Activated naive CD8-positive, alpha-beta T cell treated with anti-CD3 and anti-CD28 coated beads, Interleukin-2, amount 50 U/mL, for 24 hours (primary cell): ENCODE measurements at regions not wholly inside any gene's neighbourhood (a gene's known extent, or its start where the extent isn't known, plus 50 kb on each side); places are given as distances from the start of the nearest gene placed in this dataset.

Source experiments
- ATAC-seq: fragments of 150-1000 bp; cut with Tn5 transposase; one replicate; pipeline ENCODE4 v1.10.0; 2021
- DNase-seq: peaks from one replicate; pipeline ENCODE4 v3.0.0; 2021
- H3K27ac Mint-ChIP-seq: one replicate; pipeline ENCODE4 v1.8.0; 2021; ENCODE audit warnings: mild to moderate bottlenecking, mixed read lengths
- H3K27me3 Mint-ChIP-seq: one replicate; pipeline ENCODE4 v1.8.0; 2021; ENCODE audit warnings: mixed read lengths
- H3K36me3 Mint-ChIP-seq: one replicate; pipeline ENCODE4 v1.8.0; 2021; ENCODE audit warnings: low read depth, mixed read lengths
- H3K4me1 Mint-ChIP-seq: one replicate; pipeline ENCODE4 v1.8.0; 2021; ENCODE audit warnings: mixed read lengths
- H3K4me3 Mint-ChIP-seq: one replicate; pipeline ENCODE4 v1.8.0; 2021; ENCODE audit warnings: mild to moderate bottlenecking, moderate library complexity, mixed read lengths
- H3K9me3 Mint-ChIP-seq: one replicate; pipeline ENCODE4 v1.8.0; 2021; ENCODE audit warnings: mixed read lengths

GRCh38 chr5:3230254-3230653, 365.4 kb upstream of the IRX1 start:
- DNase-seq (no peak), ATAC-seq (no peak)
- Mint-ChIP-seq H3K4me1 (no peaks in the 10 kb centered on the region), H3K27me3 (no peaks in the 10 kb centered on the region), H3K9me3 (peaks cover 10% of the 10 kb centered on the region), H3K36me3 (no peaks in the 10 kb centered on the region), H3K4me3 (no peak overlapping the region), H3K27ac (no peak overlapping the region)

DNA sequence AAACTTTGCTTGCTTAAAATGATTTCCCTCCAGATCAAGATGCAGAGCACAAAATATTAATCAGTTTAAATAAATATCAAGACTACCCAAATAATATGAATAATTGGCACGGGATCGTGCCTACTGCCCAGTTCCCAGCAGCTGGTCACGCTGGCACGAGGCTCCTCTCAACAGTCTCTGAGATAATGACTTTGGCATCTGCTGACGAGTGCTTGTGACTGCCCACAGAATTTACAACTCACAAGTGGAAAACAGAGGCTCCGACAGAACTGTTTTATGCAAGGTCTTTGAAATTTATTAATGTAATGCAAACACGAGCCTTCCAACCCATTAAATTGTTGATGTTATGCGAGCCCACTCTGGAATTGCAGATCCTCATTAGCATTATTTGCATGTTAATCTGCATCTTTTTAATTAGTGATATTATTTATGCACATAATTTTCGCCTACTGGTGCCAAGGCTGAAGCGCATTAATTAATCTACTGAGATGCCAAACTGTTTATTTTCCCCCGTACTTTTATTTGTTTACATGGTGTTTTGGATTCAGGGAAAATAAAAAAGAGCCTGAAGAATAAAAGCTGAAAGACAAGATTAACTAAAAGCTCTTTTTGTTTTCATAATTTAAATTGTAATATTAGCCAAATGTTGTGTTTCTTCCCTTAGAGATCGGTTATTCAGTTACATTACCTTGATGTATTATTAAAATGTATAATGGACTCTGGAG, 369.3 kb upstream of the IRX1 start:
- ATAC-seq (no peak), DNase-seq (no peak)
- no peak overlapping the region for H3K4me3 Mint-ChIP-seq
- H3K4me1 Mint-ChIP-seq: no peaks in the 10 kb centered on the region
- H3K9me3 Mint-ChIP-seq: peaks cover 10% of the 10 kb centered on the region
- no peak overlapping the region for H3K27ac Mint-ChIP-seq
- H3K36me3 Mint-ChIP-seq: no peaks in the 10 kb centered on the region
- H3K27me3 Mint-ChIP-seq: no peaks in the 10 kb centered on the region

GRCh38 chr5:3225201-3225960, 370.3 kb upstream of the IRX1 start:
- H3K4me1 Mint-ChIP-seq: no peaks in the 10 kb centered on the region
- DNase-seq: no peak
- H3K27ac Mint-ChIP-seq: no peak overlapping the region
- H3K4me3 Mint-ChIP-seq: no peak overlapping the region
- peaks cover 10% of the 10 kb centered on the region for H3K9me3 Mint-ChIP-seq
- no peaks in the 10 kb centered on the region for H3K36me3 Mint-ChIP-seq
- ATAC-seq: no peak
- H3K27me3 Mint-ChIP-seq: no peaks in the 10 kb centered on the region

GRCh38 chr5:3222924-3223323, 372.7 kb upstream of the IRX1 start:
- Mint-ChIP-seq H3K27ac (no peak overlapping the region), H3K27me3 (no peaks in the 10 kb centered on the region), H3K36me3 (no peaks in the 10 kb centered on the region), H3K9me3 (peaks cover 10% of the 10 kb centered on the region), H3K4me3 (no peak overlapping the region), H3K4me1 (no peaks in the 10 kb centered on the region)
- DNase-seq (no peak), ATAC-seq (no peak)

GRCh38 chr5:3221432-3221831, 374.2 kb upstream of the IRX1 start:
- H3K27ac Mint-ChIP-seq: no peak overlapping the region
- no peak for ATAC-seq

GRCh38 chr5:3220638-3221288, 374.9 kb upstream of the IRX1 start:
- Mint-ChIP-seq H3K36me3 (no peaks in the 10 kb centered on the region), H3K27me3 (no peaks in the 10 kb centered on the region), H3K4me3 (no peak overlapping the region), H3K27ac (no peak overlapping the region), H3K9me3 (no peaks in the 10 kb centered on the region), H3K4me1 (no peaks in the 10 kb centered on the region)
- DNase-seq (no peak), ATAC-seq (no peak)

More at GRCh38 chr5:3221432-3221831, 374.2 kb upstream of the IRX1 start:
- H3K4me1 Mint-ChIP-seq: no peaks in the 10 kb centered on the region
- no peak overlapping the region for H3K4me3 Mint-ChIP-seq
- no peaks in the 10 kb centered on the region for H3K27me3 Mint-ChIP-seq
- H3K9me3 Mint-ChIP-seq: peaks cover 5% of the 10 kb centered on the region
- DNase-seq: no peak
- H3K36me3 Mint-ChIP-seq: no peaks in the 10 kb centered on the region

DNA sequence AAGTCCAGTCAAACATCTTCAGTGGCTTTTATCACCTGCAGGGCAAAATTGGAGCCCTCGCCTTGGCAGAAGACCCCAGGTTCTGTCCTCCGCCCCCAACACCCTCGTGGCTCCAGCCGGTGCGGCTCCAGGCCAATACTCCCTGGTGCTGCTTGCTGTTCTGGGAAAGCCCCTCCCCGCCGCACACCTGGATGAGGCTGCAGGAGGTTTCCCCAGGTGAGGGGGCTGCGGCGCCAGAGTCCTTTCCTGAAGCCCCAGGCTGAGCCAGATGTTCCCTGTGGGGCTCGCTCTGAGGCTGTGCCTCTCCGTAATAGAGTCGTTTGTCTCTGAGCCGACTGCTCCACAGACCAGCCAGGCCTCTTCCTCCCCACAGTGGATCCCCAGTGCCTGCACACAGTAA, 375.4 kb upstream of the IRX1 start:
- Mint-ChIP-seq H3K36me3 (no peaks in the 10 kb centered on the region), H3K27ac (no peak overlapping the region), H3K4me1 (no peaks in the 10 kb centered on the region), H3K4me3 (no peak overlapping the region), H3K27me3 (no peaks in the 10 kb centered on the region), H3K9me3 (no peaks in the 10 kb centered on the region)
- DNase-seq (no peak), ATAC-seq (no peak)

- Mint-ChIP-seq H3K4me3 (no peak overlapping the region), H3K4me1 (no peaks in the 10 kb centered on the region), H3K9me3 (no peaks in the 10 kb centered on the region), H3K27me3 (no peaks in the 10 kb centered on the region), H3K36me3 (no peaks in the 10 kb centered on the region), H3K27ac (no peak overlapping the region)
- DNase-seq (no peak), ATAC-seq (no peak)
Observed at GRCh38 chr5:3218916-3219650, 376.5 kb upstream of the IRX1 start.

- H3K4me1 Mint-ChIP-seq: no peaks in the 10 kb centered on the region
- H3K4me3 Mint-ChIP-seq: no peak overlapping the region
- no peaks in the 10 kb centered on the region for H3K27me3 Mint-ChIP-seq
- no peak for ATAC-seq
- no peaks in the 10 kb centered on the region for H3K36me3 Mint-ChIP-seq
- H3K9me3 Mint-ChIP-seq: no peaks in the 10 kb centered on the region
- DNase-seq: no peak
- no peak overlapping the region for H3K27ac Mint-ChIP-seq
Observed at GRCh38 chr5:3217771-3218495, 377.7 kb upstream of the IRX1 start.

- H3K27ac Mint-ChIP-seq: no peak overlapping the region
- no peak overlapping the region for H3K4me3 Mint-ChIP-seq
- DNase-seq: no peak
- ATAC-seq: no peak
- no peaks in the 10 kb centered on the region for H3K36me3 Mint-ChIP-seq
- H3K27me3 Mint-ChIP-seq: no peaks in the 10 kb centered on the region
- H3K4me1 Mint-ChIP-seq: no peaks in the 10 kb centered on the region
- H3K9me3 Mint-ChIP-seq: no peaks in the 10 kb centered on the region
Observed at GRCh38 chr5:3217114-3217513, 378.5 kb upstream of the IRX1 start.

- no peaks in the 10 kb centered on the region for H3K4me1 Mint-ChIP-seq
- H3K27ac Mint-ChIP-seq: no peak overlapping the region
- no peaks in the 10 kb centered on the region for H3K36me3 Mint-ChIP-seq
- DNase-seq (no peak), ATAC-seq (no peak)
- no peaks in the 10 kb centered on the region for H3K9me3 Mint-ChIP-seq
- H3K27me3 Mint-ChIP-seq: no peaks in the 10 kb centered on the region
- no peak overlapping the region for H3K4me3 Mint-ChIP-seq
Observed at GRCh38 chr5:3216386-3216785, 379.2 kb upstream of the IRX1 start.

- no peaks in the 10 kb centered on the region for H3K4me1 Mint-ChIP-seq
- H3K27me3 Mint-ChIP-seq: no peaks in the 10 kb centered on the region
- H3K9me3 Mint-ChIP-seq: no peaks in the 10 kb centered on the region
- no peak overlapping the region for H3K27ac Mint-ChIP-seq
- DNase-seq (no peak), ATAC-seq (no peak)
- H3K36me3 Mint-ChIP-seq: no peaks in the 10 kb centered on the region
- no peak overlapping the region for H3K4me3 Mint-ChIP-seq
Observed at GRCh38 chr5:3214838-3215374, 380.7 kb upstream of the IRX1 start.

DNA sequence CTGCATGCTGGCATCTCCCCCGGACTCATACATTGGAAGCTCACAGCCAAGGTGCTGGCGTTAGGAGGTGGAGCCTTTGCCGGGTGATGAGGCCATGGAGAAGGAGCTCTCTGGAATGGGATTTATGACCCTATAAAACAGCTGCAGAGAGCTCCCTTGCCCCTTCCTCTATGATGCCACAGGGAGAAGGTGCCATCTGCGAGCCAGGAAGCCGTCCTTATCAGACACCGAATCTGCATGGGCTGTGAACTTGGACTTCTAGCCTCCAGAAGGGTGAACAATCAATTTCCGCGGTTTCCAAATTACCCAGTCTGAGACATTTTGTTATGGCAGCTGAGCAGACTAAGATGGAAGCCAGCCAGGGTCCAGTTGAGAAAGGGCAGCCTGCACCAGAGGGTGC, 381.2 kb upstream of the IRX1 start:
- no peak for ATAC-seq
- no peak for DNase-seq
- Mint-ChIP-seq H3K4me3 (no peak overlapping the region), H3K27ac (no peak overlapping the region), H3K9me3 (no peaks in the 10 kb centered on the region), H3K27me3 (no peaks in the 10 kb centered on the region), H3K4me1 (no peaks in the 10 kb centered on the region), H3K36me3 (no peaks in the 10 kb centered on the region)

DNA sequence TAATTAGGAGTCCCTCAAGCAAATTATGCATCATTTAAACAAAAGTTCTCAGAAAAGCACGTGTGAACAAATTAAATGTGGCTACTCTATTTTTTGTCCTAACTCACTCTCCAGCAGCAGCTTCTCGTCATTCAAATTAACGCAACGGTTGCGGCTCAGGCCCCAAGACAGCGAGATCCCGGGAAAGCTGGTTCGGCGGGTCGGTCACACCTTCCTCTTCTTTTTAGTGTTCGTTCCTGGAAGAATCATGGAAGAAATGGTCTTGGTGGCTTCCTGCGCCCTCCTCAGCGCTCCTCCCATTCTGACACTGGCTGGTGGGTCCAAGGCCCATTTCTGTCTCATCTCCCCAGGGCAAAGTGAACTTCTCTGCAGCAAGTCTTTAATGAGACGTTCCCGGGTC, 382.8 kb upstream of the IRX1 start:
- DNase-seq: no peak
- Mint-ChIP-seq H3K4me3 (no peak overlapping the region), H3K9me3 (no peaks in the 10 kb centered on the region), H3K27me3 (no peaks in the 10 kb centered on the region), H3K27ac (no peak overlapping the region), H3K4me1 (no peaks in the 10 kb centered on the region), H3K36me3 (no peaks in the 10 kb centered on the region)
- no peak for ATAC-seq
